Lower leg skin (tissue), 4 donors: ENCODE measurements at regions not wholly inside any gene's neighbourhood (a gene's known extent, or its start where the extent isn't known, plus 50 kb on each side); places are given as distances from the start of the nearest gene placed in this dataset.

Experiments
- DNase-seq, 2 donors: peaks; one replicate each; pipeline ENCODE4 v3.0.0-alpha.2; 2019; ENCODE audit warnings: low spot score in 2 of 2
- H3K4me3 ChIP-seq: fragments of 200-600 bp; sonication (generic); 2 replicates; pipeline ENCODE4 v1.5.1; 2017; ENCODE audit warnings: mild to moderate bottlenecking, low read depth; ENCODE audit not compliant: poor library complexity, severe bottlenecking
- CTCF ChIP-seq, 3 donors: fragments of 450-650 bp; IDR thresholded peaks; one replicate each; pipeline ENCODE4 v1.5.1; 2016; ENCODE audit warnings: antibody characterized with exemption in 3 of 3, mild to moderate bottlenecking in 3 of 3, moderate library complexity in 2 of 3
- POLR2A ChIP-seq, 2 donors: fragments of 450-650 bp; IDR thresholded peaks; one replicate each; pipeline ENCODE4 v1.6.1; 2016 to 2017; ENCODE audit warnings: antibody characterized with exemption in 2 of 2, mild to moderate bottlenecking in 1 of 2, moderate library complexity in 1 of 2
- WGBS, 2 donors: methylation state at CpG; one replicate each; pipeline ENCODE4 v1.1.5; 2018; 5-methylcytosine and 5-hydroxymethylcytosine counted together
- intact Hi-C: fragments of 100-400 bp; cut with DNase I; formaldehyde crosslinking; loops from one replicate; pipeline ENCODE4 v1.15.0; 2023; ENCODE audit warnings: low total_unique reads

GRCh38 chr12:27901959-27902358 is 70.6 kb downstream of the PTHLH start:
- TF ChIP-seq POLR2A (IDR thresholded peaks at IDR 0.05) (no peak), CTCF (IDR thresholded peaks at IDR 0.05) (no peak)
- intact Hi-C loops = no loop called here
- WGBS, 2 donors = 34 to 42% methylated on average over 3 of the region's 3 CpGs
- no peak for DNase-seq
- no peak overlapping the region for H3K4me3 ChIP-seq

GRCh38 chr12:27900920-27901879 is 71.3 kb downstream of the PTHLH start:
- TF ChIP-seq CTCF (IDR thresholded peaks at IDR 0.05) = no peak
- TF ChIP-seq POLR2A (IDR thresholded peaks at IDR 0.05) = no peak
- no peak overlapping the region for H3K4me3 ChIP-seq
- DNase-seq = no peak
- intact Hi-C loops = no loop called here
- WGBS, 2 donors = 73 to 82% methylated on average over 8 of the region's 8 CpGs

- 68 to 72% methylated on average over 7 of the region's 7 CpGs for WGBS, 2 donors
Observed at GRCh38 chr12:27899151-27899661, 73.3 kb downstream of the PTHLH start.

GRCh38 chr12:27898022-27898421 is 74.5 kb downstream of the PTHLH start:
- WGBS, 2 donors = 63 to 77% methylated on average over 3 of the region's 3 CpGs
- no peak for TF ChIP-seq POLR2A (IDR thresholded peaks at IDR 0.05)
- no peak for TF ChIP-seq CTCF (IDR thresholded peaks at IDR 0.05)
- no peak overlapping the region for H3K4me3 ChIP-seq
- intact Hi-C loops = no loop called here
- DNase-seq = no peak

More at GRCh38 chr12:27899151-27899661, 73.3 kb downstream of the PTHLH start:
- intact Hi-C loops = no loop called here
- DNase-seq = no peak
- TF ChIP-seq POLR2A (IDR thresholded peaks at IDR 0.05) (no peak), CTCF (IDR thresholded peaks at IDR 0.05) (peak in 1 of 3 donors; percentile 30)
- H3K4me3 ChIP-seq = no peak overlapping the region

- intact Hi-C loops = no loop called here
- TF ChIP-seq CTCF (IDR thresholded peaks at IDR 0.05) (no peak), POLR2A (IDR thresholded peaks at IDR 0.05) (no peak)
- no peak for DNase-seq
- 79 to 92% methylated on average over 3 of the region's 3 CpGs for WGBS, 2 donors
- H3K4me3 ChIP-seq = no peak overlapping the region
Observed at GRCh38 chr12:27896419-27896990, 76.0 kb downstream of the PTHLH start.
